Left forelimb (tissue), 1 donor: ENCODE measurements at regions not wholly inside any gene's neighbourhood (a gene's known extent, or its start where the extent isn't known, plus 50 kb on each side); places are given as distances from the start of the nearest gene placed in this dataset.

Experiments
- DNase-seq: peaks from one replicate; pipeline ENCODE4 v3.0.0-alpha.2; 2018; ENCODE audit warnings: low spot score

DNA sequence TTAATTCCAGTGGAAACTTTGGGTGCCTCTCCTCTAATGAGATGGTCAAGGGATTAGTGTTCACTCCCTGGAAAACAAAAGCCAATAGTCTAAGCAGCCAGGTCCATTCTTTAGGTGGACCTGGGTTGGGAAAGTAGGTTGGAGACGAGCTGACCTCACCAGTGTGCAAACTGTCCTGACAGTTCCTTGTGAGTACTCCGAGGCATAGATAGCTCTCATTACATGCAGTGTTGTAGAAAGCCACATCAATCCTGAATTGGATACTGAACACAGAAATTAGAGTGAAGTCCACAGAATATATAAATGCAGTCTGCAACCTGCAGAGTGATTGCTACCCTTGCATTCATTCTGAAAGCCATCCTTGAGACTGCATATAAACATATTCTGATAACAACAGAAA is 675.1 kb upstream of the CXADR start:
- DNase-seq = no peak

DNA sequence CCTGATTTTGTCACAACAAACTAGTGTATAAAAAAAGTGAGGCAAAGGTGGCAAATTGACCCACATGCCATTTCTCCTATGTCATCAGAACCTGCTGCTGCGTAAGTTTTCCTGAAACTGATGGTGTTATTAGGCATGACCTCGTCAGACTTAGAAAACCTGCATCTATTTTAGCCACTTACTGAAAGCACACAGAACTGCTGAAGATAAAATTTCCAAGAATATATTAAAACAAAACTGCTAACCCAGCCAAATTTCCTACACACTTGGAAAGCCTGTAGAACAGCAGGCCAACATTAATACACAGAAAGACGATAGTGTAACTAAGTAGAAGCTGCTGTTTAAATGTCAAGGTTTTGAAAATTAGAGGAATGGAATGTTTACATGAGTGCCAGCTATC is 674.5 kb upstream of the CXADR start:
- DNase-seq = no peak

DNA sequence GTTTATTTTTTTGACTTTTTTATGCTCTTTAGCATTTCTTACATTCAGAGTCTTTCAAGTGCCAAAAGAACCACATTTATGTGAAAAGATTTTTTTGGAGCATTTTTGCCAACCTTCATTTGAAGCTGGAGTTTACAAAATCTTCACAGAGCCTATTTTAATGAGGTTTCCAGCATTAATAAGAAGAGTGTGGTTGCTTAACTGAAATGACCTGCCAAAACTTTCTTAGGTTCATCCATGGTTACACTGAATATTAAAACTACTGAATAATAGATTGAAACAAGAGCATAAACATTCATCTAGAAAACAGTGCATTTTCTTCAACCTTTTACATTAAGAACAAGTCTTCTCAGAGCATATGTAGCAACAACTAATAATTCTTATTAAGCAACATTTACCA is 672.3 kb upstream of the CXADR start:
- no peak for DNase-seq

DNA sequence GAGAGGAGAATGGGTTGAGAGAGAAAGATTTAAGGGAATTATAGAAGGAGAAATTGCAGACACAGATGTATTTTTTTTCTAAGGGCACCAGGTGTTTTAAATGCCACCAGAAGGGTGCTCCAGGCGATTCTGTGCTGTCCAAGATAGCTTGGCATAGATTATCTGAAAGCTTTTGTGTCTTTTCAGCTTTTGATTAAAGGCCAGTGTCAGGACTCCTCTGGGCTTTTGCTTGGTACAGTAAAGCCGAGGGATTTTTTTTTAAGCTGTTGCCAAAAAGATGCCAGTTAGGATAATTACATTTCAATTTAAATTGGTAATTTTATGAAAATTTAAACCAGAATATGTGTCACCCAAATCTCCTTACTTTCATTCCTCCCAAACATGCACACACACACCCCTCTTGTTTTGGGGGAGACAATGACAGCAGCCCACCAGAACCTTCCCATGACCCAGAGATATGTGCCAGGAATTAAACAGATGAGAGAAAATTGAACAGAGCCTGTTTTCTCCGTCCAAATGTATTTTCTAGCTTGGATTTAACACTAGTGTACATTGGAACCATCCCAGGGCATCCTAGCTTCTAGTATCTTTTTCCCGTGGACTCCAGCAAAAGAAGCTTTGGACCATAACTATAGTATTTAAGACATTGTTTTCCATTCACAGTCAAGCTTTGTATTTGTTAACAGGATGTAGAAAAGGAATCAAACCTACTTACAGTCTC is 670.7 kb upstream of the CXADR start:
- no peak for DNase-seq

DNA sequence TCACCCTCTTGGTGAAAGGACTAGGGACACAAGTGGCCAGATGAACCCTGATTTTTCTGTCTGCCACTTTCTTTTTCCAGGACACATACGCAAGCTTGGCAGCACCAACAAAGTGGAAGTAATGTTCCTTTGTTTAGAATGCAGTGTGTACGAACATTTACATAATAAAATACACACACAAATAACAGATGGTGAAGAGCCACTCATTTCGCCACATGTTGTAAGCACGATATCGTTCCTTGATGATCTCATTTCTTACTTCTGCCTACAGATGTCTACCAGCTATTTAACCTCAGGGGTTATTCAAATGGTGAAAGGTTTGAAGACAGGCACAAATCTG is 670.2 kb upstream of the CXADR start:
- no peak for DNase-seq

DNA sequence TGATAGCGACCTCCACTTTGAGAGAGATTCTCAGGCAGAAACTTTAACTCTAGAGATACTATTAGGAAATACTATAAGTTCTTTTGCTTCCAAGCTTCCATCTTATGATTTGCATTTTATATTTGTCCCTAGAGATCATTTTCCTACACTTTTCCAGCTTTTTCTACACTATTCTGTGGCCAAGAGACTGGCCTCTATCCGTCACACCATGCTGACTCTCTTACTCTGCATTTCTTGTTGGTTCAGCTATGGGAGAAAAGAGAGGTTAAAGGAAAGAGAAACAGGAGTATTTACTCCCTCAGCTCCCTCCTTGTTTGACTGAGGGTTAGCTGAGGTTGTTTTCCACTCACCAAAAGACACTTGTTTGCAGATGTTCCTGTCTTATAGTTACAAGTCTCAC is 665.6 kb upstream of the CXADR start:
- DNase-seq = no peak

DNA sequence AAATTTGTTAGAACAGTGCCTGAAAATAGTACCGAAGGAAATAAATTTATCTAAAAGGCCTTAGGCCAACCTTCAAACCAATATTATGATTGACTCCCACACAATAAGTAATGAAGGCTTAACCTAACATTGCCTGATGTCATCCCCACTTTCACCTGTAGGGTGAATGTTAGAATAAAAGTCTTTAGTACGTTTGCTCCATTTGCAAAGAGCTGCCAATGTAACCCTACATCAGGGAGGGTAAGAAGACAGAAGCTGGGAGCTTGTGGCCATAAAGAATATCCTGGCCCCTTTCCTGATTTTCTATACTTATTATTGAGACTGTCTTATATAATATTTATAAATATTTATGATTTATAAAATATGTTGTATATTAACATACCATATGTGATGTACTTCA is 661.8 kb upstream of the CXADR start:
- no peak for DNase-seq

DNA sequence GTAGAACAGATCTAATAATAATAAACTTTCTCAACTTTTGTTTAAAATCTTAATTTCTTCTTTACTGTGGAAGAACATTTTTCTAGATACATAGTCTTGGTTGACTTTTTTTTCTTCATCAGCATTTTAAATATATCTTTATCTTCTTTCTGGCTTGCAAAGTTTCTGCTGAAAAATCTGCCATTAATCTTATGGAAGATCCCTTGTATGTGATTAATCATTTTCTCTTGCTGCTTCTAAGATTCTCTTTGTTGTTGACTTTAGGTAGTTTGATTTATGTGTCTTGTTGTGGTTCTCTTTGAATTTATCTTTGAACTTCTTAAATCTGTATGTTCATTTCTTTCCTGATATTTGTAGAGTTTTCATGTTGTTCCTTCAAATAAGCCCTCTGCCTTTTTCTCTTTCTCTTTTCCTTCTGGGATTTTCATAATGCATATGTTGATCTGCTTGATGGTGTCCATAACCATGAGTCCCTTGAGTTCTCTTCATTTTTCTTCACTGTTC is 657.6 kb upstream of the CXADR start:
- DNase-seq = no peak

DNA sequence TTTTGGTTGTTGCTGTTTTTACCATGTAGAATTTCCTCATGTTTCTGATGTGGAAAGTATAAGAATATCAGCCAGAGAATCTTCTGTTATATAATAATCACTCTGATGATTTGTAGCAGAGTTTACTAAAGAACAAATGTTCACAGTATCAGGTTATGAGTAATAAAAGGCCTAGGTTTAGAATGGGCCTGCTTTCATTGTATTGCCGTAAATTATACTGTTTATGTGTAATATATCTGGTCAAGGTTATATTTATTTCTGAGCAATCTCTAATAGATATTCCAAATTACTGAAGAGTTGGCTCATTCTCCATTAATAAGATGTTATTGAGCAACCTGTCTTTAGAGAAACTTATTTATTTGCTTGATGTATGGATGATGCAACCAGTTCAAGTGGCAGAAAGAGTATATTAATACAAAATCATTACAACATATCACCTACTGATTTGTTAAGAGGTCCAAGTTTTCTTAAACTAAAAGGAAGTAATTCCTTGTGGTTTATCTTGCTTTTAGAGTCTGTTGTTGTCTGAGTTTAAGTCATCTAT is 649.4 kb upstream of the CXADR start:
- no peak for DNase-seq

DNA sequence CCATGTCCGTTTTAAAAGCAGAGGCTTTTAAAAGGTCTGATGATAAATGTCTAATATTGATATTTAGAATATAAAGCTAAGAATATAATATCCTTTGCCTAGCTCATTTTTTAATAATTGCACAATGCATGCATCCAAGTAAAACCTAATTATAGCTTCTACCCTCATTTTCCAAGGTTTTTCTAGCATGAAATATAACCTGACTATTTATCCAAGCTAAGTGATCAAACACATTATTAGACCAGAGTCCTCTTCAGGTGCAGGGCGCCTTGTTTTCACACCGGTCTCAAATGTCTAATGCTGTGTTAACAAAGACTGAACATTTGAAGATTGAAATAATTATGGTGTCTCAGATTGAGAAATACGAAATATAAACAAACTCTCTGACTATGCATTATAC is 648.9 kb upstream of the CXADR start:
- DNase-seq = no peak

DNA sequence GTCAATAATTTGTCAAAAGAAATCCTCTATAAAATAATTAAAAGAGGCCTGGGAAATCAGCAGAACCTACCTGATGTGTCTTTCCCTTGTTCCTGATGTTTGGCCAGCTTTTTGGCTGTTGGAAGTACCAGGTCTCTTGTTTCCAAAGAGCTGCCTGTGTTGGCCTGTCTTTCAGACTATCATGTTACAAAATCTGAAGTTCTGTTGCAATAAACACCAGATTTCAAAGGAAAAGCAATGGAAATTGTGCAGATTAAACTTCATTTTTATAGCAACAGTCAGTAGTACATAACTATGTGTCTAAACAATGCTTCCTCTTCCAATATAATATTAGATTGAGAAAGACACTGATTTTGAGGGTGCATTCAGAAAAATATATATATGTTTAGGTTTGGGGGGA is 647.2 kb upstream of the CXADR start:
- DNase-seq = no peak

DNA sequence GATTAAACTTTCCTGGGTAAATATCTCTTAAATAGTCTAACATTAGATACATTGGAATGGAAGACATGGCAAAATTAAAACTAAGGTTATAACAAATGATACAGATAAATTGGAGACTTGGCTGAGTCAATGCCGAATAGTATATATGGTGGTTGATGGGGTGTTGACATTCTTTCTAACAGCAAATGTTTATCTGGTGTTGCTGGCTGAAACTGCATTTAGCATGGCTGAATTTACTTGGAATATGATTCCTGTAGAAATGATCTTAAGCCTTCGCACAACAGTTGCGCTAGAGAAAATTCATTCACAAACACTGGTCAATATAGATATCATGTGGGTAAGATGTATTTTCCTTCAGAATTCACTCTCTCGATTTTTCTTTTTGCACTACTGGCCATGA is 646.0 kb upstream of the CXADR start:
- no peak for DNase-seq

DNA sequence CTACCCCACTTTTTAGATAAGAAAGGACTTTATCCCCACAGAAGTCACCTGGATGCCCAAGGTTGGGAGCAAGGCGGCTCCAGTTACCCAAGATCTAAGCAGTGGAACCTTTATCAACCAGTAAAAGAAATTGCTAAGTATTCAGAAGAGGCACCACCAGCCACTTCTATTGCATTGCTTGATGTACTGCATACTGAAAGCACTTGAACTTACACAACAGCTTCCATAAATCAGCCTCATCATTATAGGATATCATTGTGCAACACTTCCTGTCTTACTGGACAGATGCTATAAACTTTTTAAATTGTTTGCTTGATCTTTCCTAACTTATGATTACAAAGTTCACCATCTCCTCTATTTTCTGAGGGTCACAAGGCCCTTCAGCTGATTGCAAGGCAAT is 642.7 kb upstream of the CXADR start:
- no peak for DNase-seq

DNA sequence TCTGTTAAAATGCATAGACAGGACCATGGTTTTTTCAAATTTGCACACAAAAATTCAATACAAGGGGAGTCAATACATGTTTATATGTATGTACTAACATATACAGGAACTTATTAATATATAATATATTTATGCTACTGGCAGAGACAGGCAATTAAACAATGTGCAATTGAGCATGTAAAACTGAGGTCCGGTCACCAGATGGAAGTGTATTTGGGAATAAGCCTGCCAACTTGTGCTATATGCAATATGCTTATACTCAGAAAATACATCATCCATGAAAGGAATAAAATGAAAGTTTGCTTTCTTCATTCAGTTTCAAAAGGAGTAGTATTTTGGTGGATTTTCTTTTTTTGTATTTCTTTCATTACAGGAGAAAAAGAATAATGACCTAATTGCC is 640.2 kb upstream of the CXADR start:
- DNase-seq = no peak

DNA sequence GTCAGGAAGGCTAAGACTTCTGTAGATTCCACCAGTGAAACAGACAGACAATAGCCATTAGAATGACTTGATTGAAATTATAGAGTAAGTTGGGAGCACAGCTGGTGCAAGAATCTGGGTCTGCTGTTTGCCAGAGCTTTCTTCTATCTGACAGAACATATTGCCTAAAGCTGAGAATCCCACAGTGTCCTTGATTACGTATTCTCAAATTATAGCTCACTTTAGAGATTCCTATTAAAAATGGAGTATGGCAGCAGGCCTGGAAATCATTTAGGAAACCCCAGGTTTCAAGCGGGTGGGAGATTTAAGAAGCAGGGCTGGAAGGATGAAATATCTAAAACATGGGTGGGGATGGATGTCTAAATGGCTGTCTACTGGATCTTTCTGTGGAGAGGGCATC is 639.7 kb upstream of the CXADR start:
- no peak for DNase-seq

DNA sequence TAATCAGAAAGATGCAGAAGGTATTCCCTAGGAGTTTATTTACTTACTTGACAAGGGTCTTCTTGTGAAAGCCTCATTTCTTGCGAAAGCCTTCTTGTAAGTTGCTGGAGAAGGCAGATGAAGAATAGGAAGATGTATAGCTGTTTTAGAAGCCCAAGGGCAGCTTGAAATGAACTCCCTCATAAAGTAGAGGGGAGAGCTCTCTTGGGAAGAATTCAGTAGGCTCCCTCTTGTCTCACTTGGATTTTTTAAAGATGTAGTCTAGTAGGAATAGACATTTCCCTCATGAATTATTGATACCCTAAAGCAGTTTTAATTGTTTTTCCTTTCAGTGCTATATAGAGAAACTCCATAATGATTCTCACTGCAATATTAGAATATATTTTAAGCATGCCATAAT is 639.2 kb upstream of the CXADR start:
- DNase-seq = no peak

DNA sequence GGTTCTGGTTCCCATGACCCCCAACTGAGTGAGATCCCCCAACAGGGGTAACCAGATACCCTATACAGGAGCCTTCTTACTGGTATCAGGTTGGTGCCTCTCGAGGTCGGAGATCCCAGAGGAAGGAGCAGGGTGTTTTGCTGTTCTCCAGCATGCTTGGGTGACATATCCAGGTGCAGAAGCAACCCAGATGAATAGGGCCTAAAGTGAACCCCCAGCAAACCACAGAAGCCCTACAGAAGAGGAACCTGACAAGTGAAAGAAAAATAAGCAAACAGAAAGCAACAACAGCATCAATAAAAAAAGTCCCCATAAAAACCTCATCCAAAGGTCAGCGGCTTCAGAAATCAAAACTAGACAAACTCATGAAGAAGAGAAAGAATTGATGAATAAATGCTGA is 633.4 kb upstream of the CXADR start:
- no peak for DNase-seq

DNA sequence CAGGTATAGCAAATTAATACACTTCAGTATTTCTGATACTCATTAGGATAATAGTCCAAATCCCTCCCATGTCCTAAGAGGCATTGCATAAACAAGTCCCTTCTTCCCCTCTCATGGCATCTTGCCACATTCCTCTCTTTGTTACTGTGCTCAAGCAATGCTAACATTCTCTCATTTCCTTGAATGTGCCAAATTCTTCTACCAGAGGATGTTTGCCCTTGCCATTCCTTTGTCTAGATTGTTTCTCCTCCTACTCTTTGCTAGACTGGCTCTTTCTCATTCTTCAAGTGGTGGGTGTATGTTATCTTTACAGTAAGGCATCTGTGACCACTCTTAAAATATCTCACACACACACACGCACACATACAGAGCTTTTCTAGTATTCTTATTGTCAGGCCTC is 621.0 kb upstream of the CXADR start:
- no peak for DNase-seq

DNA sequence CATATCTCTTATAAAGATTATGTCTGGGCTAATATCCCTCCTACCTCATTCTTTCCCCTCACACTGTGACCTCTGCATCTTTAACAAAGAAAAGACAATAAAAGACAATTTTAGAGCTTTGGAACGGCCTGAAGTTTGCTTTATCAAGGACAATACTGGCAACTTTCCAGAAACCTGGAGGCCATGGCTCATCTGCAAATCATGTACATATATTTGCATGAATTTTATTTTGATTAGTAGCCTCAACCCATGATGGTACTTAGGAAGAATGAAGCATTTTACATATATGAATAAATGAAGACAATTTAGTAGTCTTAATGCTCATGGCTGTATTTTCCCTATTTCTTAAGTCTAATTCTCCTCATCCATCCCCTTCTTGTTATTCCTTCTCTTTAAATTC is 612.2 kb upstream of the CXADR start:
- no peak for DNase-seq

DNA sequence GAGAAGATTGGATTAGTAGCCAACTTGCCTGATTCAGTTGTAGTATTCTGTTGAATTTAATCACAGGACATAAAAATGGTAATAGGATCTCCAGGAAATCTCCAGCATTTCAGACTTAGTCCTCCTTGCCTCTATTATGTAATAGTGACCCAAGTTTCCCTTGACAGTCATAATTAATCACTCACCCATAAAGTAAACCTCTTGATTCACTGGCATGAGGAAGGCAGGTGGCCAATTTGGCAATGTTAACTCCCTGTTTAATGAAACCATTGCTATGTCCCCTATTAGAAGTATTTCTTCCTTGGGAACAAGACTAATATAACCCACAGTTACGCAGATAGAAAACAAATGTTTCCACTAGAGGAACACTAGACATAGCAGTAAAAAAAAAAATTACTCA is 604.8 kb upstream of the CXADR start:
- DNase-seq = no peak

DNA sequence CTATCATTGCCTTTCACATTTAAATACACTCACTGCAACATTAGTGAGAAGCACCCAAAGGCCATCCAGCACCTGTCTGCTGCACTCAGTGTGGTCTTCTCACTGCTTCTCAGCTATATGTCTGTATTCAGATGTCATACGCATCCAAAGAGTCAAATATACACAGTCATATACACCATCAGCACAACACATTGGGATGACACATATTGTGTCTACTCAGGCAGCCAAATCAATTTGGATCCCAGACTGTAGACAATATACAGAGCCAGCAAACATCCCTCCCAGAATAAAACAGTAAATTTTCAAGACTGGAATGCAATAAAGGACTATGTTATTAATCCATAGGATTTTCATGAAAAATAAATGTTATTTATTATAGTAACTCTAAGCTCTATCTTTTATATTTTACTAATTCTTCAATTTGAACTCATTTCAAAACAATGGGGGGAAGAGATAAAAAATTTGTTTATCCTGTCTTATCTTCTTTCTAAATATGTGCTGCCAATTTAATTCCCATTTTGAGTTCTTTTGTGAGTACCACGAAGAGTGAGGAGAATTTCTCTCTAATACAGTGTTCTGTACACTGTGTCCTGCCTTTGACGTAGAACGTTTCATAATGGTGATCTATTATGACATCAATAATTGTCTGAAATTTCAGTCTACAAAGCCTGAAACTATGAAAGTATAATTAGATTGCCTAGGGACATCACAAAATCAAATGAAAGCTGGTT is 602.2 kb upstream of the CXADR start:
- no peak for DNase-seq

DNA sequence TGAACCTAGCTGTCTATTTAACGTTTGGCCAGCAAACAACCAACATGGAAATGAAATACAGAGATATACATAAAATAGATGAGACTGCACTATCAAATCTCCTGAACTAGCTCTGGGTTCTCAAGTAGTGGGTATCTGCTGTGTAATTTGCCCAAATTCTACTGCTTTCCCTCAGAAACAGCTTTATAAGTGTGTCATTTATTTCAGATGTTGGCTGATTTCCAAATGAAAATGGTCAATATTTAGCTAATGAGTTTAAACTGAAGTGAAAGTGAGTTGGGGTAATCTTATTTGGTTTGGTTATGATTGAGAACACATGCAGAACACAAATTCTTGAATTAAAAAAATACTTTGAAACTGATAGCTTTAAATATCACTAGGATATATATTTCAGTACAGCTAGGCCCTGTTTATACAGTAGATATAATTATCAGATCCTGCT is 601.7 kb upstream of the CXADR start:
- DNase-seq = no peak

DNA sequence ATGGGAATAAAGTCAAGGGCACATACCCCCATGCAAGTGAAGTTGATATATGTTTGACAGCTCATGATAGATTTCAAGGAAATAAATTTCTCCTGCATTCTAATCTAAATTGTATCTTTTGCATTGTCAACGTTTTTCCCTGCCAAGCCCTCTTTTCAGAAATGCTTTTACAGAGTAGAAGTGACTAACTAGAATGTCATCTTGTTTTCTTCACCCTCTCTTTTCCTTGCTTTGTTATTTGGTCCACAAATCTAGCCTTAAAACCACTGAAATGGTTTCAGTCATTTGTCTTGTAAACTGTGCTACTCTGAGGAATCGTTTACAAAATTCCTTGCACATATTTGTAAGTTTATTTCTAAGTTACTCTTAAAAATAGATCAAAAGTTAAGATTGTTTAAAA is 600.8 kb upstream of the CXADR start:
- no peak for DNase-seq

DNA sequence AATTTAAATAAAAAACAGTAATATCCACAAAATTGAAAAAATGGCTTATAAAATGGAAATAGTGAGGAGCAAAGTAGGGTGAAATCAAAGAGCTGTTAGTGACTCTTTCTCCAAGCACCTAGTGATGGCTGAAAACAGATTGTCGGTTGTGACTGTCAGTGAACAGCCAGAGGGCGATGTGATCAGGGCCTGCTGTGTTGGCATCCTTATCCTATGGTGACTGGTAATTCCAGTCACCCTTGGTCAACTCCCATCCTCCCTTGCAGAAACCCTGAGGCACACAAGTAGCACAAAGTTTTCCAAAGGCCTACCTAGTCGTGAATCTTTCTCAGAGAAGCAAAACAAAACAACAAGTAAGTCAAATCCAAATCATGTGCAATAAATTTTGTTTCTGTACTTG is 599.8 kb upstream of the CXADR start:
- no peak for DNase-seq
